ENCODE measurements at regions not wholly inside any gene's neighbourhood (a gene's known extent, or its start where the extent isn't known, plus 50 kb on each side); places are given as distances from the start of the nearest gene placed in this dataset.

DNA sequence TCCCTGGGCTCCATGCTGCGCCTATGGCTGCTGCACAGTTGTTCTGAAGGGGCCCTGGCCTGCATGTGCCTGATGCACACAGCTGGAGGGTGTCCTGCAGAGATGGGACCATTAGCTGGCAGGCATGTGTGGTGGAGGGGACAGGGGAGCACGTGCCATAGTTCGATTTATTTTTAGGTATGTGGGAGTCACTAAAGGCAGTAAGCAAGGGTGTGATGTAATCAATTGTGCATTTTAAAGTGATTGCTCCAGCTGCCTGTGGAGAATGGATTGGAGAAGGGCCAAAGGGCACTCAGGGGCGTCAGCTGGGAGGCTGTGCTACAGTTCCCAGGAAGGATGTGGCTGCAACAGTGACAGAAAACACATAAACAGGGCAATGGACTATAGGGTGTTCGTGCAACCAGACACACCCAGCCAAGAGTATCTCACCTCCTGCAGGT lies 205.1 kb downstream of the ARL4C start:
- FAIRE-seq: no peak
- dilution Hi-C loops (cut with MboI; ENCODE audit: extremely low pct_ligation_motif_present, low sequenced_read_pairs): no loop called here
- H3K9ac ChIP-seq (replicated peaks; ENCODE audit: extremely low read depth, insufficient read depth, low read length): no peak overlapping the region
- no peaks in the 10 kb centered on the region for H4K20me1 ChIP-seq (replicated peaks; ENCODE audit: control insufficient read depth, extremely low read depth, insufficient read depth, low read length)
- no peak overlapping the region for H2AFZ ChIP-seq (ENCODE audit: low read depth, low read length)
- H3K9me3 ChIP-seq (replicated peaks; ENCODE audit: control insufficient read depth, insufficient read depth, low read length): no peaks in the 10 kb centered on the region
- ChIA-PET POLR2A (no interaction called here), CTCF (interaction anchor here (1.0 to 6.8 kb wide), 5 partner anchors 156 to 253 kb away, joined by 8 to 81 read pairs (median 58); partner anchors contain the start of gene ARL4C)
- H3K79me2 ChIP-seq (ENCODE audit: control insufficient read depth, insufficient read depth, low read length): no peaks in the 10 kb centered on the region
- H3K4me3 ChIP-seq (replicated peaks in 1 of 3; ENCODE audit: insufficient read depth in 1 of 3, low read depth in 1 of 3, low read length in 3 of 3): no peak overlapping the region
- H3K27ac ChIP-seq (ENCODE audit: insufficient read depth, low read depth, low read length): peak overlapping the region; percentile 48
- H3K4me1 ChIP-seq (ENCODE audit: control insufficient read depth, extremely low read depth, insufficient read depth, low read length): peaks cover 27% of the 10 kb centered on the region
- H3K36me3 ChIP-seq (ENCODE audit: control insufficient read depth in 2 of 2, extremely low read depth in 1 of 2, insufficient read depth in 2 of 2, low read length in 2 of 2): no peaks in the 10 kb centered on the region
- H3K27me3 ChIP-seq (ENCODE audit: control insufficient read depth in 2 of 2, insufficient read depth in 2 of 2, low read length in 2 of 2): no peaks in the 10 kb centered on the region
- DNase-seq (ENCODE audit: low read depth, low spot score): peak; percentile 31
- no peak overlapping the region for H3K4me2 ChIP-seq (ENCODE audit: insufficient read depth, low read length)
- H3K9me1 ChIP-seq (replicated peaks; ENCODE audit: control insufficient read depth, extremely low read depth, insufficient read depth, low read length): no peaks in the 10 kb centered on the region
- no TSS peak for BruUV-seq (replicated peaks)
- intact Hi-C loops (cut with micrococcal nuclease): loop anchor here (1.0 to 2.0 kb wide), 4 partner anchors 33 to 157 kb away; no protein-coding TSS in a partner anchor
- TF ChIP-seq GATA2 (IDR thresholded peaks at IDR 0.05; ENCODE audit: insufficient read depth, insufficient read length, low read depth, low read length) (no peak), FOS (IDR thresholded peaks at IDR 0.05; ENCODE audit: borderline replicate concordance, insufficient read depth, low read length) (no peak), POLR2AphosphoS5 (IDR thresholded peaks at IDR 0.05; ENCODE audit: insufficient read depth, low read depth, low read length) (no peak), MYC (IDR thresholded peaks at IDR 0.05; ENCODE audit: low read depth, low read length) (no peak), POLR2A (IDR thresholded peaks at IDR 0.05; ENCODE audit: low read depth, low read length) (no peak), EZH2 (IDR thresholded peaks at IDR 0.05; ENCODE audit: borderline replicate concordance, low read depth, low read length, severe bottlenecking) (no peak), MAX (IDR thresholded peaks at IDR 0.05; ENCODE audit: insufficient read depth, insufficient read length) (peak; percentile 66)
- TF ChIP-seq, protein P1, sequence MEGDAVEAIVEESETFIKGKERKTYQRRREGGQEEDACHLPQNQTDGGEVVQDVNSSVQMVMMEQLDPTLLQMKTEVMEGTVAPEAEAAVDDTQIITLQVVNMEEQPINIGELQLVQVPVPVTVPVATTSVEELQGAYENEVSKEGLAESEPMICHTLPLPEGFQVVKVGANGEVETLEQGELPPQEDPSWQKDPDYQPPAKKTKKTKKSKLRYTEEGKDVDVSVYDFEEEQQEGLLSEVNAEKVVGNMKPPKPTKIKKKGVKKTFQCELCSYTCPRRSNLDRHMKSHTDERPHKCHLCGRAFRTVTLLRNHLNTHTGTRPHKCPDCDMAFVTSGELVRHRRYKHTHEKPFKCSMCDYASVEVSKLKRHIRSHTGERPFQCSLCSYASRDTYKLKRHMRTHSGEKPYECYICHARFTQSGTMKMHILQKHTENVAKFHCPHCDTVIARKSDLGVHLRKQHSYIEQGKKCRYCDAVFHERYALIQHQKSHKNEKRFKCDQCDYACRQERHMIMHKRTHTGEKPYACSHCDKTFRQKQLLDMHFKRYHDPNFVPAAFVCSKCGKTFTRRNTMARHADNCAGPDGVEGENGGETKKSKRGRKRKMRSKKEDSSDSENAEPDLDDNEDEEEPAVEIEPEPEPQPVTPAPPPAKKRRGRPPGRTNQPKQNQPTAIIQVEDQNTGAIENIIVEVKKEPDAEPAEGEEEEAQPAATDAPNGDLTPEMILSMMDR (IDR thresholded peaks at IDR 0.05; ENCODE audit: extremely low read depth in 1 of 2, insufficient read depth in 1 of 2, low read depth in 1 of 2, low read length in 2 of 2): no peak
